Stimulated activated effector memory CD8-positive, alpha-beta T cell treated with anti-CD3 and anti-CD28 coated beads, Interleukin-12 subunit alpha, Interleukin-12 subunit beta, amount 100 ng/mL, for 72 hours (primary cell): ENCODE measurements at regions not wholly inside any gene's neighbourhood (a gene's known extent, or its start where the extent isn't known, plus 50 kb on each side); places are given as distances from the start of the nearest gene placed in this dataset.
A peak's percentile ranks its signal among the peaks of the same experiment; 100 is the strongest.
"Not testable (repeated sequence)": the region's sequence is repeated elsewhere in the genome, so short reads cannot be mapped to it uniquely, and the experiment has no call there.

Experiments
- ATAC-seq: fragments of 150-1000 bp; cut with Tn5 transposase; 2 replicates; pipeline ENCODE4 v1.10.0; 2021
- DNase-seq, 2 donors: peaks; one replicate each; pipeline ENCODE4 v3.0.0; 2021 to 2022; ENCODE audit warnings: low spot score in 2 of 2
- H3K27ac Mint-ChIP-seq: one replicate; pipeline ENCODE4 v1.8.0; 2022; ENCODE audit warnings: mild to moderate bottlenecking, mixed read lengths
- H3K36me3 Mint-ChIP-seq: one replicate; pipeline ENCODE4 v1.8.0; 2022; ENCODE audit warnings: mild to moderate bottlenecking, mixed read lengths
- H3K4me1 Mint-ChIP-seq: one replicate; pipeline ENCODE4 v1.8.0; 2022; ENCODE audit warnings: mixed read lengths
- H3K4me3 Mint-ChIP-seq: one replicate; pipeline ENCODE4 v1.8.0; 2022; ENCODE audit warnings: mild to moderate bottlenecking, mixed read lengths
- H3K9me3 Mint-ChIP-seq: one replicate; pipeline ENCODE4 v1.8.0; 2022; ENCODE audit warnings: mixed read lengths

DNA sequence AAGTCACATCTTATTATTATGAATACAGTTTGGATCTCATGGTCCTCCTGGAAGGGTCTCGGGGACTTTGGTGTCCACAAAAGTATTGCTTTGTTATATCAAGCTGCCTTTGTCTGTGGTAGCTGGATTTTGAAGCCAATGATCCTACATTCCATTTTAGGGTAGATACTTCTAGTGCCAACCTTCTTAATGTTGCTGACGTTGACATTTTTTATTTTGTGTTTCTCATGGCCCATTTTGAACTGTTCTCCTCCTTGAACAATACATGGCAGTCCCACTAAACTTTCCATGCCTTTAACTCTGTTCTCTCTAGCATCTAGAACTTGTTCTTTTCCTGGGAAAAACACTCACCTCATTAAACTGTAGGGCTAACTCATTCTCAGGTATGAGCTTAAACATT is 425.8 kb downstream of the KCTD16 start:
- Mint-ChIP-seq H3K4me1 (no peaks in the 10 kb centered on the region), H3K36me3 (no peaks in the 10 kb centered on the region), H3K27ac (no peak overlapping the region), H3K4me3 (no peak overlapping the region), H3K9me3 (peaks cover 7% of the 10 kb centered on the region)
- DNase-seq (no peak), ATAC-seq (no peak)

DNA sequence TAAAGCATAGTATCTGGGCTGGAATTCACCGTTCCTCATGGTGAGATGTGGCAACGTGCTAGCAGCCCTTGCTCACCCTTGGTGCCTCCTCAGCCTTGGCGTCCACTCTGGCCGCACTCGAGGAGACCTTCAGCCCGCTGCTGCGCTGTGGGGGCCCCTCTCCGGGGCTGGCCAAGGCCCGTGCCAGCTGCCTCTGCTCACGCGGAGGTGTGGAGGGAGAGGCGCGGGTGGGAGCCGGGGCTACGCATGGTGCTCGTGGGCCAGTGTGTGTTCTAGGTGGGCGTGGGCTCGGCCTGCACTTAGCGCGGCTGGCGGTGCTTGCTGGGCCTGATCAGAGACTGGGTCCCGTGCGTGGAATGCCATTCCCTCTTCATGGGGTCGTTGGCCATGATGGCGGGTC is 424.2 kb downstream of the KCTD16 start:
- ATAC-seq (no peak), DNase-seq (no peak)
- no peaks in the 10 kb centered on the region for H3K4me1 Mint-ChIP-seq
- H3K27ac Mint-ChIP-seq: no peak overlapping the region
- peaks cover 11% of the 10 kb centered on the region for H3K9me3 Mint-ChIP-seq
- no peaks in the 10 kb centered on the region for H3K36me3 Mint-ChIP-seq
- no peak overlapping the region for H3K4me3 Mint-ChIP-seq

DNA sequence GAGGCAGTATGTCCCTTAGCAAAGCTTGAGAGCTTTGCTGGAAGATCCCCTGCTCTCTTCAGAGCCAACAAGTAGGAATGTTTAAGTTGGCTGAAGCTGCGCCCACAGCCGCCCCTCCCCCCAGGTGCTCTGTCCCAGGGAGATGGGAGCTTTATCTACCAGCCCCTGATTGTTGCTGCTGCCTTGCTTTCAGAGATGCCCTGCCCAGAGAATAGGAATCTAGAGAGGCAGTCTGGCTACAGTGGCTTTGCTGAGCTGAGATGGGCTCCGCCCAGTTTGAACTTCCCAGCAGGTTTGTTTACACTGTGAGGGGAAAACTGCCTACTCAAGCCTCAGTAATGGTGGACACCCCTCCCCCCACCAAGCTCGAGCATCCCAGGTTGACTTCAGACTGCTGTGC is 423.6 kb downstream of the KCTD16 start:
- not testable (repeated sequence) for H3K4me1 Mint-ChIP-seq, ATAC-seq, DNase-seq, H3K9me3 Mint-ChIP-seq, H3K27ac Mint-ChIP-seq, H3K4me3 Mint-ChIP-seq, H3K36me3 Mint-ChIP-seq

- Mint-ChIP-seq H3K9me3 (peaks cover 5% of the 10 kb centered on the region), H3K36me3 (no peaks in the 10 kb centered on the region), H3K4me3 (no peak overlapping the region), H3K27ac (no peak overlapping the region), H3K4me1 (no peaks in the 10 kb centered on the region)
- DNase-seq: no peak
- no peak for ATAC-seq
Observed at GRCh38 chr5:144585681-144586080, 415.0 kb downstream of the KCTD16 start.

- no peak overlapping the region for H3K4me3 Mint-ChIP-seq
- H3K4me1 Mint-ChIP-seq: no peaks in the 10 kb centered on the region
- H3K9me3 Mint-ChIP-seq: peaks cover 7% of the 10 kb centered on the region
- DNase-seq (no peak), ATAC-seq (peak; percentile 8)
- H3K27ac Mint-ChIP-seq: no peak overlapping the region
- no peaks in the 10 kb centered on the region for H3K36me3 Mint-ChIP-seq
Observed at GRCh38 chr5:144583541-144584449, 413.1 kb downstream of the KCTD16 start.

DNA sequence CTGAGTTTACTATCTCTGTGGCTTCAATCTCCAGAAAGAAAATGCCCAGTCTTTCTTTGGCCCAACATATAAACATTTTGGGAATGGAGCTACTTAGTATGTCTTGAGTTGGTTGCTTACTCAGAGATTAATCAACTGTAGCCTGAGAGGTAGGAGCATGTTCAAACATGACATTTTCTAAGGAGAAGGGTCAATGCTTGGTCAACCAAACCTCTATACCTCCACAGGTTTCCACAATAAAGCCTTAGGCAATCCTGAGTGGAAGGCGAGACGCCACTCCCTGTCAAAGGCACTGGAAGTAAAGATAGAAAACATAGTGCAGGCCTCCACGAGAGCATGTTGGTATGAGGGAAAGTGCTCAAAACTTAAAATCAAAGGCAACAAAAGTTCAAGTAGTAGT is 411.4 kb downstream of the KCTD16 start:
- Mint-ChIP-seq H3K4me1 (no peaks in the 10 kb centered on the region), H3K4me3 (no peak overlapping the region), H3K27ac (no peak overlapping the region), H3K36me3 (no peaks in the 10 kb centered on the region), H3K9me3 (peaks cover 7% of the 10 kb centered on the region)
- no peak for ATAC-seq
- no peak for DNase-seq

DNA sequence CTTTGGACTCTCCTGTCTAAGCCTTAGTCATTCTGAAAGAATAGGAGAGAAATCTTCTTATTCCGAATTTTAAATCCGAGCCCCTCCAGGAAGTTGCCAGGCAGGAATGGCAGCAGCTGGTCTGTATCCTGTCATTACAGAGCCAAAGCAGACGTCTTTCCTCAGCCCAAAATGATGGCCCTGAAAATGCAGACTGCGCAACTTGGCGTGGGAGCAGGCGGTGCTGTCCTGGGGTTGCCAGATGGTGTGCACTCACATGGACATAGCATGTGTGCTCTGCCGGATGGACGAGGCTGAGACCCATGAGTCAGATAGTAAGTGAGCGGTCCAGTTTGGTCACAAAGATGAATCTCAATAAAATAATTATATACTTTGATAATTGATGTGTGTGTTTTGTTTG is 410.4 kb downstream of the KCTD16 start:
- no peak for ATAC-seq
- no peaks in the 10 kb centered on the region for H3K36me3 Mint-ChIP-seq
- no peaks in the 10 kb centered on the region for H3K4me1 Mint-ChIP-seq
- H3K4me3 Mint-ChIP-seq: no peak overlapping the region
- peaks cover 7% of the 10 kb centered on the region for H3K9me3 Mint-ChIP-seq
- no peak for DNase-seq
- no peak overlapping the region for H3K27ac Mint-ChIP-seq

- DNase-seq (no peak), ATAC-seq (no peak)
- Mint-ChIP-seq H3K36me3 (no peaks in the 10 kb centered on the region), H3K4me1 (no peaks in the 10 kb centered on the region), H3K9me3 (peaks cover 7% of the 10 kb centered on the region), H3K4me3 (no peak overlapping the region), H3K27ac (no peak overlapping the region)
Observed at GRCh38 chr5:144577676-144578075, 407.0 kb downstream of the KCTD16 start.

GRCh38 chr5:144575736-144576135 is 405.1 kb downstream of the KCTD16 start:
- Mint-ChIP-seq H3K4me3 (no peak overlapping the region), H3K27ac (no peak overlapping the region), H3K9me3 (peaks cover 7% of the 10 kb centered on the region), H3K36me3 (no peaks in the 10 kb centered on the region), H3K4me1 (no peaks in the 10 kb centered on the region)
- no peak for DNase-seq
- ATAC-seq: no peak

DNA sequence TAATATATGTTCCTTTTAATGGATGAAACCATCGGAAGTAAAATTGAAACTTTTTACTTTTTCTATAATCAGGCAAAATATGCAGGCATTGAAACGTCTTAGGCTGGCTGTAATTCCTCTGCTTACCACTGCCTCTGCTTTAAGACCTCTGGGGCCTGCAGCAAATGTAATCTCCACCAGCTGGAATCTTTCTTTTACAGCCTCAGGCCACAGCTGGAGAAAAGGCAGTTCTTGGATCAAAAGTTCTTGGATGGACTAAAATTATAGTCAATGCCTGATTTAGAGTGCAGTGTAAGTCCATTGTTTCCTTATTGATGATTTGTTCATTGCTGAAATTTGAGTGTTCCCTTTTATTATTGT is 396.7 kb downstream of the KCTD16 start:
- H3K4me3 Mint-ChIP-seq: no peak overlapping the region
- DNase-seq (no peak), ATAC-seq (no peak)
- peaks cover 18% of the 10 kb centered on the region for H3K9me3 Mint-ChIP-seq
- H3K4me1 Mint-ChIP-seq: no peaks in the 10 kb centered on the region
- no peaks in the 10 kb centered on the region for H3K36me3 Mint-ChIP-seq
- no peak overlapping the region for H3K27ac Mint-ChIP-seq

GRCh38 chr5:144566747-144567420 is 396.2 kb downstream of the KCTD16 start:
- Mint-ChIP-seq H3K36me3 (no peaks in the 10 kb centered on the region), H3K4me1 (no peaks in the 10 kb centered on the region), H3K27ac (no peak overlapping the region), H3K9me3 (peaks cover 18% of the 10 kb centered on the region), H3K4me3 (no peak overlapping the region)
- no peak for ATAC-seq
- no peak for DNase-seq

DNA sequence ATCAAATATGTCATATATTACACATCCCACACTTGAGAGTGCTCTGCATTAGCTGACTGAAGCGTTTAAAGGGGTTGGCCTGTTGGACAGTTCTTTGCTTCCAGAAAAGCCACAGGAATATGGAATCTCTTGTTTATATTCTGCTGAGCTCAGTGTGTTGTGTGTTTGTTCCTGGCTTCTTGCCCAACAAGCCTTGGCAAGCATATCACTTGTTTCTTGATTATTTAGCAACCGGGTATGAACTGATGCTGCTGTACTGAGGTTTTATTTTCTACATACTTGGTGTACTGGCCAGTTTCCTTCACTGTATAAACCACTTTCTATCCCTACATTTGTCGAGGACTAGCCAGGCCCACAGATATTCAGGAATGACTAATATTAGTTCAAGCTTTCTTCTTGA is 378.9 kb downstream of the KCTD16 start:
- no peaks in the 10 kb centered on the region for H3K36me3 Mint-ChIP-seq
- no peak overlapping the region for H3K4me3 Mint-ChIP-seq
- ATAC-seq: no peak
- DNase-seq: no peak
- peaks cover 10% of the 10 kb centered on the region for H3K9me3 Mint-ChIP-seq
- H3K27ac Mint-ChIP-seq: no peak overlapping the region
- no peaks in the 10 kb centered on the region for H3K4me1 Mint-ChIP-seq

- Mint-ChIP-seq H3K4me1 (no peaks in the 10 kb centered on the region), H3K4me3 (no peak overlapping the region), H3K36me3 (no peaks in the 10 kb centered on the region), H3K9me3 (peaks cover 10% of the 10 kb centered on the region), H3K27ac (no peak overlapping the region)
- ATAC-seq (no peak), DNase-seq (no peak)
Observed at GRCh38 chr5:144548936-144549335, 378.3 kb downstream of the KCTD16 start.

DNA sequence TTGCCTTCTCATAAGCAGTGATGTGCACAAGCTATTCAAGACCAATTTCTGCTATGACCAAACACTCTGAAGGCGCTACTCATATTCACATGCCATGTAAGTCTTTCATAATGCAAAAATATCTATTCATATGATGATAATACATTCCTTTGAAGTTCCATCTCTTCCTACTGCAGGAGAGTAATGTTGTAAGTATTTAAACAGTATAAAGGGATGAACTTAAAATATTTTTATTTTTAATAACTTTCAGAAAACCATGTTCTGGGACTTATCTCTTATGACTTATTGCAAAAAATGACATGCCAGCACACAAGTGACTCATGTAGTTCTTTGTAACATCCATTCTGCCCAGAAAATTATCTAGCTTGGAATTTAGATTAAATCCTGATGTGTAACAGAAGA is 376.4 kb downstream of the KCTD16 start:
- DNase-seq: no peak
- no peak for ATAC-seq
- no peaks in the 10 kb centered on the region for H3K36me3 Mint-ChIP-seq

DNA sequence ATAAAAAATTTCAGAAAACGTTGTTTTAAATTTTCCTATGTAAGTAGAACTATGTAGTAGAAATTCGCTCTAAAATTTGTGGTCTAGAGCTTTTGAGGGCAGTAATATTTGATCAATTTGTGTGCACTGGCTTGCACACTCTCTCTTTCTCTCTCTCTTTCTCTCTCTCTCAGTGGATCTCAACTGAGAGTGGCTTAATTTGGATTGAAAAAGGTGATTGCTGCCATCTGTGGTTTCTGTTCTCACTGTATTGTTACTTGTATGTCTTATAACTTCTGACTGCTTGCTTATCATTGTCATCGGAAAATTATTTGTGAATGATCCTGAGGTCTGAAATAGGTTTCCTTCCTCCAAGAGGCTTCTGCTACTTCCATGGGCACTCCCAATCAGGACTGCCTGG is 368.2 kb downstream of the KCTD16 start:
- no peaks in the 10 kb centered on the region for H3K36me3 Mint-ChIP-seq
- H3K4me3 Mint-ChIP-seq: no peak overlapping the region
- DNase-seq (no peak), ATAC-seq (no peak)
- peaks cover 3% of the 10 kb centered on the region for H3K9me3 Mint-ChIP-seq
- H3K4me1 Mint-ChIP-seq: no peaks in the 10 kb centered on the region
- H3K27ac Mint-ChIP-seq: no peak overlapping the region

More for the DNA sequence above, 376.4 kb downstream of the KCTD16 start:
- Mint-ChIP-seq H3K9me3 (peaks cover 10% of the 10 kb centered on the region), H3K4me1 (no peaks in the 10 kb centered on the region), H3K4me3 (no peak overlapping the region), H3K27ac (no peak overlapping the region)
